Smooth muscle cell (in vitro differentiated cells): ENCODE measurements at regions not wholly inside any gene's neighbourhood (a gene's known extent, or its start where the extent isn't known, plus 50 kb on each side); places are given as distances from the start of the nearest gene placed in this dataset.

Experiments
- DNase-seq: peaks from one replicate; lab custom pipeline; 2025; ENCODE audit not compliant: unreplicated experiment; lab: John Stamatoyannopoulos, UW
- H2AFZ ChIP-seq: fragments of 200-600 bp; sonication (generic); 2 replicates; pipeline ENCODE4 v1.6.0; 2016; ENCODE audit warnings: antibody characterized with exemption, low read depth, mild to moderate bottlenecking
- H3F3A ChIP-seq: fragments of 200-600 bp; sonication (generic); 2 replicates; pipeline ENCODE4 v1.6.0; 2017; ENCODE audit warnings: antibody characterized with exemption, low read depth
- H3K27ac ChIP-seq: fragments of 200-600 bp; sonication (generic); 2 replicates; pipeline ENCODE4 v1.5.1; 2016; ENCODE audit warnings: low read depth, mild to moderate bottlenecking
- H3K27me3 ChIP-seq: fragments of 200-600 bp; sonication (generic); 2 replicates; pipeline ENCODE4 v1.6.1; 2016; ENCODE audit warnings: low read depth, mild to moderate bottlenecking
- H3K36me3 ChIP-seq: fragments of 200-600 bp; sonication (generic); 2 replicates; pipeline ENCODE4 v1.5.1; 2016; ENCODE audit warnings: low read depth
- H3K4me1 ChIP-seq: fragments of 200-600 bp; sonication (generic); 2 replicates; pipeline ENCODE4 v1.5.1; 2016; ENCODE audit warnings: low read depth
- H3K4me2 ChIP-seq: fragments of 200-600 bp; sonication (generic); 2 replicates; pipeline ENCODE4 v1.6.0; 2016; ENCODE audit warnings: mild to moderate bottlenecking
- H3K4me3 ChIP-seq: fragments of 200-600 bp; sonication (generic); 2 replicates; pipeline ENCODE4 v1.5.1; 2016; ENCODE audit warnings: mild to moderate bottlenecking
- H3K79me2 ChIP-seq: fragments of 200-600 bp; sonication (generic); 2 replicates; pipeline ENCODE4 v1.6.0; 2016; ENCODE audit warnings: low read depth, mild to moderate bottlenecking
- H3K9ac ChIP-seq: fragments of 200-600 bp; sonication (generic); 2 replicates; pipeline ENCODE4 v1.6.0; 2016; ENCODE audit warnings: low read depth
- H3K9me3 ChIP-seq: fragments of 200-600 bp; sonication (generic); replicated peaks from 2 replicates; pipeline ENCODE4 v1.5.1; 2016; ENCODE audit warnings: low read depth
- H4K20me1 ChIP-seq: fragments of 200-600 bp; sonication (generic); 2 replicates; pipeline ENCODE4 v1.6.0; 2016; ENCODE audit warnings: low read depth
- CTCF ChIP-seq: fragments of 200-600 bp; sonication (generic); IDR thresholded peaks from 2 replicates; pipeline ENCODE4 v1.5.1; 2017; ENCODE audit warnings: borderline replicate concordance, mild to moderate bottlenecking, antibody characterized with exemption; ENCODE audit not compliant: insufficient read depth, poor library complexity, severe bottlenecking
- WGBS: methylation state at CpG from one replicate; pipeline ENCODE4 v1.1.7; 2016; ENCODE audit warnings: low lambda C conversion rate; 5-methylcytosine and 5-hydroxymethylcytosine counted together

- Histone ChIP-seq H3K9me3 (no peaks in the 10 kb centered on the region), H2AFZ (peak overlapping the region; percentile 55), H3K36me3 (no peaks in the 10 kb centered on the region), H3K27ac (no peak overlapping the region), H3K79me2 (no peaks in the 10 kb centered on the region), H3K4me1 (no peaks in the 10 kb centered on the region), H3K4me2 (no peak overlapping the region), H4K20me1 (no peaks in the 10 kb centered on the region), H3F3A (no peaks in the 10 kb centered on the region), H3K4me3 (no peak overlapping the region), H3K27me3 (no peaks in the 10 kb centered on the region), H3K9ac (no peak overlapping the region)
- DNase-seq, result no peak
- no peak for TF ChIP-seq CTCF
These were observed 158.6 kb upstream of the GLI3 start for GRCh38 chr7:42395607-42396006.

GRCh38 chr7:42392826-42393225 lies 155.8 kb upstream of the GLI3 start:
- DNase-seq, result no peak
- Histone ChIP-seq H2AFZ (no peak overlapping the region), H3K4me3 (no peak overlapping the region), H3K4me1 (no peaks in the 10 kb centered on the region), H3K9ac (no peak overlapping the region), H3K79me2 (no peaks in the 10 kb centered on the region), H3K27me3 (no peaks in the 10 kb centered on the region), H3K36me3 (no peaks in the 10 kb centered on the region), H3K4me2 (no peak overlapping the region), H3F3A (no peaks in the 10 kb centered on the region), H4K20me1 (no peaks in the 10 kb centered on the region), H3K27ac (no peak overlapping the region), H3K9me3 (no peaks in the 10 kb centered on the region)
- no peak for TF ChIP-seq CTCF
- 93% methylated on average over 3 of the region's 3 CpGs for WGBS

- Histone ChIP-seq H3F3A (no peaks in the 10 kb centered on the region), H3K4me3 (no peak overlapping the region), H3K27me3 (no peaks in the 10 kb centered on the region), H3K27ac (no peak overlapping the region), H3K79me2 (no peaks in the 10 kb centered on the region), H3K4me1 (no peaks in the 10 kb centered on the region), H3K4me2 (no peak overlapping the region), H3K9ac (no peak overlapping the region), H3K36me3 (no peaks in the 10 kb centered on the region), H4K20me1 (no peaks in the 10 kb centered on the region), H3K9me3 (no peaks in the 10 kb centered on the region), H2AFZ (no peak overlapping the region)
- DNase-seq, result no peak
- WGBS, result 89% methylated on average over 1 of the region's 1 CpG
- TF ChIP-seq CTCF, result no peak
These were observed 152.7 kb upstream of the GLI3 start for GRCh38 chr7:42389697-42390096.

GRCh38 chr7:42385912-42386311 lies 148.9 kb upstream of the GLI3 start:
- 90% methylated on average over 3 of the region's 3 CpGs for WGBS
- no peak overlapping the region for H3K27ac ChIP-seq
- H3K4me3 ChIP-seq, result no peak overlapping the region
- H3K27me3 ChIP-seq, result no peaks in the 10 kb centered on the region
- TF ChIP-seq CTCF, result no peak
- no peaks in the 10 kb centered on the region for H3K79me2 ChIP-seq
- DNase-seq, result no peak
- H4K20me1 ChIP-seq, result no peaks in the 10 kb centered on the region
- no peaks in the 10 kb centered on the region for H3K9me3 ChIP-seq
- no peaks in the 10 kb centered on the region for H3K4me1 ChIP-seq
- no peak overlapping the region for H3K4me2 ChIP-seq
- no peaks in the 10 kb centered on the region for H3F3A ChIP-seq
- H2AFZ ChIP-seq, result no peak overlapping the region
- no peaks in the 10 kb centered on the region for H3K36me3 ChIP-seq
- H3K9ac ChIP-seq, result no peak overlapping the region
